ENCODE measurements at regions not wholly inside any gene's neighbourhood (a gene's known extent, or its start where the extent isn't known, plus 50 kb on each side); places are given as distances from the start of the nearest gene placed in this dataset.

DNA sequence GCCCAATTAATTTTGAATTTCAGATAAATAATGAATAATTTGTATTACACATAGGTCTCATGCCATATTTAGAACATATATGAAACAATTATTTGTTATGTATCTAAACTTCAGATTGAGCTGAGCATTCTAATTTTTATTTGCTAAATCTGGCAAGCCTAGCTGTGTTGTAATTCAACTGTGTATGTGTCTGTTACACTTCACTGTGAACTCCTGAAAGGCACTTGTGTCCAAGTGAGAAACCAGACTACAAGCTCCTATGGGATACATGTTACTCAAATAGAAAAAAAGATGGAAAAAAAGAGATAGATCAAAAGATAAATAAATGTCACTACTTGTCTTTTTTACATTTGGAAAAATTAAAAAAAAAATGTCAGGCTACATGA is 56.5 kb upstream of the ANKRD55 start:
- TF ChIP-seq, protein P1, sequence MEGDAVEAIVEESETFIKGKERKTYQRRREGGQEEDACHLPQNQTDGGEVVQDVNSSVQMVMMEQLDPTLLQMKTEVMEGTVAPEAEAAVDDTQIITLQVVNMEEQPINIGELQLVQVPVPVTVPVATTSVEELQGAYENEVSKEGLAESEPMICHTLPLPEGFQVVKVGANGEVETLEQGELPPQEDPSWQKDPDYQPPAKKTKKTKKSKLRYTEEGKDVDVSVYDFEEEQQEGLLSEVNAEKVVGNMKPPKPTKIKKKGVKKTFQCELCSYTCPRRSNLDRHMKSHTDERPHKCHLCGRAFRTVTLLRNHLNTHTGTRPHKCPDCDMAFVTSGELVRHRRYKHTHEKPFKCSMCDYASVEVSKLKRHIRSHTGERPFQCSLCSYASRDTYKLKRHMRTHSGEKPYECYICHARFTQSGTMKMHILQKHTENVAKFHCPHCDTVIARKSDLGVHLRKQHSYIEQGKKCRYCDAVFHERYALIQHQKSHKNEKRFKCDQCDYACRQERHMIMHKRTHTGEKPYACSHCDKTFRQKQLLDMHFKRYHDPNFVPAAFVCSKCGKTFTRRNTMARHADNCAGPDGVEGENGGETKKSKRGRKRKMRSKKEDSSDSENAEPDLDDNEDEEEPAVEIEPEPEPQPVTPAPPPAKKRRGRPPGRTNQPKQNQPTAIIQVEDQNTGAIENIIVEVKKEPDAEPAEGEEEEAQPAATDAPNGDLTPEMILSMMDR (IDR thresholded peaks at IDR 0.05), result no peak
- TF ChIP-seq POLR2A (IDR thresholded peaks at IDR 0.05), result no peak
